Effector memory CD8-positive, alpha-beta T cell (primary cell): ENCODE measurements at regions not wholly inside any gene's neighbourhood (a gene's known extent, or its start where the extent isn't known, plus 50 kb on each side); places are given as distances from the start of the nearest gene placed in this dataset.

Experiments
- ATAC-seq: fragments of 150-1000 bp; cut with Tn5 transposase; replicated peaks from 2 replicates; pipeline ENCODE4 v1.10.0; 2021; ENCODE audit warnings: mild to moderate bottlenecking, moderate library complexity
- DNase-seq, 3 experiments: peaks; one replicate each; pipeline ENCODE4 v3.0.0; 2021
- H3K27ac Mint-ChIP-seq, 2 donors: one replicate each; pipeline ENCODE4 v1.8.0; 2022; ENCODE audit warnings: mild to moderate bottlenecking in 2 of 2, mixed read lengths in 2 of 2, moderate library complexity in 2 of 2
- H3K27me3 Mint-ChIP-seq, 2 donors: one replicate each; pipeline ENCODE4 v1.8.0; 2022; ENCODE audit warnings: mixed read lengths in 2 of 2
- H3K36me3 Mint-ChIP-seq: one replicate; pipeline ENCODE4 v1.8.0; 2022; ENCODE audit warnings: mild to moderate bottlenecking, moderate library complexity, mixed read lengths; ENCODE audit not compliant: insufficient read depth
- H3K4me1 Mint-ChIP-seq, 2 donors: one replicate each; pipeline ENCODE4 v1.8.0; 2022; ENCODE audit warnings: low read depth in 2 of 2, mixed read lengths in 2 of 2
- H3K4me3 Mint-ChIP-seq, 2 donors: one replicate each; pipeline ENCODE4 v1.8.0; 2022; ENCODE audit warnings: mild to moderate bottlenecking in 2 of 2, mixed read lengths in 2 of 2, moderate library complexity in 2 of 2
- H3K9me3 Mint-ChIP-seq, 2 donors: one replicate each; pipeline ENCODE4 v1.8.0; 2022; ENCODE audit warnings: mixed read lengths in 2 of 2

DNA sequence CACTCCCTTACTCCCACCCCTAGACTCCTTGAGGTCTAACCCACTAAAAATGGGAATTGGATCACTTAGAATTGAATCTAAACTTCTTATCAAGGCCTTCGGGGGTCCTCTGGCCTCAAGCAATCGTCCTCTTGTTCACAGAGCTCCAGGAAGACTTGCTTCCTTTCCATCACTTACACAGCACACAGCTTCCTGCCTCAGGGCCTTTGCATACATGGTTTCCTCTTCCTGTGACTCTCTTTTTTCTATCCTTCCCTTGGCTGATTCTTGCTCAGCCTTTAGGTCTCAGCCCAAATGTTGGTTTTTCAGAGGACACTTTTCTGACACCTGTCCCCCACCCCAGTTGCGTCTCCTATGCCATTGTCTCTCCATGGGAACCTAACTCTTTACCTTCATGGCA is 50.0 kb upstream of the ALDH1B1 start:
- DNase-seq = no peak
- Mint-ChIP-seq H3K36me3 (no peaks in the 10 kb centered on the region), H3K4me3 (no peak overlapping the region), H3K27ac (no peak overlapping the region), H3K9me3 (no peaks in the 10 kb centered on the region), H3K4me1 (peaks cover 2 to 11% of the 10 kb centered on the region in 2 donors), H3K27me3 (peaks cover 21 to 25% of the 10 kb centered on the region in 2 donors)
- ATAC-seq = no peak

DNA sequence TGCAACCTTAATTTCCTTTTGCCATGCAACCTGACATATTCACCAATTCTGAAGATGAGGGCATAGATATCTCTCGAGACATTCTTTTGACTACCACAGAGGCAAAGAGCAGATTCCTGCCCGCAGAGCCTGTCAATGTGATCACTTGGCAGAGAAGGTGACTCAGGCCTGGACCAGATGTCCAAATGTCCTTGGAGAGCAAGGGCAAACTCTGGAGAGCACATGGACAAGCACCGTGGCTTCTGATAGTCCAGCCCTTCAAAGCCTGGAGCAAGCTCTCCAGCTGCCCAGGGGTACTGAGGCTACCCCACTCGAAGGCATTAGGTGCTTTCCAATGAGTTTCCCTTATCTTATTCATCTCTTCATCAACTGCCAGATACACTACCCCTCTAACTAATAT is 50.4 kb upstream of the ALDH1B1 start:
- no peaks in the 10 kb centered on the region for H3K9me3 Mint-ChIP-seq
- no peaks in the 10 kb centered on the region for H3K36me3 Mint-ChIP-seq
- peaks cover 2 to 11% of the 10 kb centered on the region in 2 donors for H3K4me1 Mint-ChIP-seq
- H3K4me3 Mint-ChIP-seq = no peak overlapping the region
- no peak overlapping the region for H3K27ac Mint-ChIP-seq
- no peak for DNase-seq
- H3K27me3 Mint-ChIP-seq = peaks cover 20 to 25% of the 10 kb centered on the region in 2 donors
- no peak for ATAC-seq

DNA sequence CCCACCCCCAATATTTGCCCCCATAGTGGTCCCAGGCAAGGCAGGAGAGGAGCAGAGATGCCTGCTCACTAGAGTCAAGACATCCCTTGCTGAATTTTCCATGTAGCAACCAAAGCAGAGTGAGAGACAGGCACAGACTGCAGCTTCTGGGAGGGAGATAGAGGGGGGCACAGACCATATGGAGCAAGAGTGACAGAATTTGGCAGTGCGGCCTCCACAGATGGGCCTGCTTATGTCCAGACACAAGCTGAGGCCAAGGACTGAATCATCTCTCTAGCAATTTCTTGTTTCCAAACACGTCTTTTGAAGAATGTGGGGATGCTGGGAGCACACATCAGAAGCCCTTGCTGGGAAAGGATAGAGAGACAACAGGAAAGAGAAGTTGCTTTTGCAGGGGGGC is 53.0 kb upstream of the ALDH1B1 start:
- Mint-ChIP-seq H3K9me3 (no peaks in the 10 kb centered on the region), H3K4me1 (peaks cover 2 to 11% of the 10 kb centered on the region in 2 donors), H3K4me3 (no peak overlapping the region), H3K27me3 (peaks cover 20 to 23% of the 10 kb centered on the region in 2 donors), H3K36me3 (no peaks in the 10 kb centered on the region), H3K27ac (no peak overlapping the region)
- no peak for ATAC-seq
- DNase-seq = no peak

DNA sequence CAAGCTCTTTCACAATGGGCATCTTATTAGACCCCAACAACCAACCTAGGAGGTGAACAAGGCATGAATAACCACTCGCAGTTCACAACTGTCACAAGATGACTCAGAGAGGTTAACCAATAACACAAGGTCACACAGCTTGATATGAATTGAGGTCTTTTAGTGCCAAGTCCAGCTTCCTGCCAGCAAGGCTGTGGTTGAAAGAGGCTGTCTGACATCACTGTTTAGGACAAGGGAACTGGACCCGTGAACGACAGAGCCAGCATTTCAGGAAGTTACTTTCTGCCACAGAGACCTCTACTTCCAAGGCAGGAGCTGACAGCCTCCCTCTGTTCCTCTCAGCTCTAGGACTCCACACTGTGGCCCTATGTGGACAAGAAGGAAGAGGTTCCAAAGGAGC is 53.4 kb upstream of the ALDH1B1 start:
- H3K4me1 Mint-ChIP-seq = peaks cover 2 to 11% of the 10 kb centered on the region in 2 donors
- peak; percentile 56 for ATAC-seq
- no peak for DNase-seq
- H3K9me3 Mint-ChIP-seq = no peaks in the 10 kb centered on the region
- no peak overlapping the region for H3K4me3 Mint-ChIP-seq
- peaks cover 20 to 23% of the 10 kb centered on the region in 2 donors for H3K27me3 Mint-ChIP-seq
- H3K36me3 Mint-ChIP-seq = no peaks in the 10 kb centered on the region
- peak overlapping the region; percentile 18 to 83 for H3K27ac Mint-ChIP-seq

DNA sequence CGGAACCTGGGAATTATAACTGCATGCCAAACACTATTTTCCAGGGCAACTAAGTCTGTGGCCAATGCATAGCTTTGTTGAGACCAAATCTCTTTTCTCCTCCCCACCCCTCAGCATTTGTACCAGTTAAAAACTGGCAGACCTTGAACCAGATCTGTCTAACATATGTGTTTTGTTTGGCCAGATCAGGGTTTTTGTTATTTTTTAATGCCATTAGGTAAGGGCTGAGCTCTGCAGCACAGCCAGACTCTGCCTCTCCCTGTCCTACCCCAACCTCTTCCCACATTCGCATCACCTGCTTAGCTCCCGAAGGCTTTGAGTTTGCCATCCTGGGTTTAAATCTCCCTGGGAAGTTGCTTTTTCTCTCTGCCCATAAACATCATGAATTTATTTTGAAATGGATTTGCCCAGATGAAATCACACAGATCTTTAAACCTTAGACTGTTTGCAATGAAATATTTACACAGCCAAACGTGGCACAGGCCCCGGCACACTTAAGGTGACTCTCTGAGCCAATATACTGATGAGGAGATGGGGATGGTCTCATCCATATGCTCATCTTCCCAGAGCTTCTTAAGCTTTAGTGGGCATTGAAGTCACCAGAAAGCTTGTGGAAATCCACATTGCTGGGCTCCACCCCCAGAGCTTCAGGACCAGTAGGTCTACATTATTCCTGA is 54.0 kb upstream of the ALDH1B1 start:
- Mint-ChIP-seq H3K36me3 (no peaks in the 10 kb centered on the region), H3K4me1 (peaks cover 2 to 11% of the 10 kb centered on the region in 2 donors), H3K4me3 (no peak overlapping the region), H3K27me3 (peaks cover 20 to 23% of the 10 kb centered on the region in 2 donors), H3K27ac (peak overlapping the region in 1 of 2 donors; percentile 83), H3K9me3 (no peaks in the 10 kb centered on the region)
- no peak for DNase-seq
- ATAC-seq = no peak

DNA sequence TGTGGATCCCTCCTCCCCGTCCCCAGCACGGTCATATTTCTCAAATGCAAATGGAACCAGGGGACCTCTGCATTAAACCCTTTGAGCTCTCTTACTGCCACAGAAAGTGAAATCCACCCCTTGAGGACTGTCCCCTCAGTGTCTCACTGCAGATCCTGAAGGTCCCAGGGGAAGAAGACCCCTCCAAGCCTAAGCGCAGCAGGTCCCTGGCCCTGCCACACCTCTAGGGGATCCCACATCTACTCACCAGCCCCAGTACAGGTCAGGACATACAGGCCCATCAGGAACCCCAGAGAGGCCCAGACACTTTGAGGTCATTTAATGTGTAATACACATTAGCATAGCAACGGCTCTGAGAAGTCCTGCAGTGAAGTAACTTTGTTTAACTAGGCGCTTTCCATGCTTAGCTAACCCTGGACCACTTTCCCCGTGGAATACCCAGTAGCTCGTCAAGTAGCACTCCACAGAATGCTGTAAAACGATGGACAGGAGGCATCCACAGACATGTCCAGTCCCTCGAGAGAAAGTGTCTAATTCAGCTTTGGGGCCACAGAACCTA is 54.7 kb upstream of the ALDH1B1 start:
- H3K27me3 Mint-ChIP-seq = peaks cover 20 to 23% of the 10 kb centered on the region in 2 donors
- H3K4me1 Mint-ChIP-seq = peaks cover 2 to 11% of the 10 kb centered on the region in 2 donors
- H3K36me3 Mint-ChIP-seq = no peaks in the 10 kb centered on the region
- no peaks in the 10 kb centered on the region for H3K9me3 Mint-ChIP-seq
- no peak overlapping the region for H3K27ac Mint-ChIP-seq
- ATAC-seq = no peak
- no peak overlapping the region for H3K4me3 Mint-ChIP-seq
- DNase-seq = no peak

DNA sequence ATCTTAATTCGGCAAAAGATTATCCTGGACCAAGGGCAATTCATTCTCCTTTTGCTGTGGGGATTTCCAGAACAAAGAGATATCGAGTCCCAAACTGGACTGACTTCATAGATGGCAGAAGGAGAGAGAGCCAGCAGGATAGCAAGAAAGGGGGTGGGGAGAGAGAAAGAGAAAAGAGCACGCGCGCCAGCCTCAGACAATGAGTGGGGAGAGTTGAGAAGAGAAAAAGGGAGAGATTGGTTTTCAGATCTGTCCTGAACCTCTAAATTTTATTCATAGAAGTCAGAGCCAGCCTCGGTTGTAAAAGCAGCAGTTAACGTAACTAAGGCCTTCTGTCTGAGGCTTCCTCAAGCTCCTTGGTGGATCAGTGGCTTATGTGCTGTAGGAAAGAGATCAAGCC is 55.3 kb upstream of the ALDH1B1 start:
- ATAC-seq (no peak), DNase-seq (no peak)
- Mint-ChIP-seq H3K27me3 (peaks cover 20 to 23% of the 10 kb centered on the region in 2 donors), H3K9me3 (no peaks in the 10 kb centered on the region), H3K4me1 (peaks cover 2 to 11% of the 10 kb centered on the region in 2 donors), H3K36me3 (no peaks in the 10 kb centered on the region), H3K27ac (no peak overlapping the region), H3K4me3 (no peak overlapping the region)

DNA sequence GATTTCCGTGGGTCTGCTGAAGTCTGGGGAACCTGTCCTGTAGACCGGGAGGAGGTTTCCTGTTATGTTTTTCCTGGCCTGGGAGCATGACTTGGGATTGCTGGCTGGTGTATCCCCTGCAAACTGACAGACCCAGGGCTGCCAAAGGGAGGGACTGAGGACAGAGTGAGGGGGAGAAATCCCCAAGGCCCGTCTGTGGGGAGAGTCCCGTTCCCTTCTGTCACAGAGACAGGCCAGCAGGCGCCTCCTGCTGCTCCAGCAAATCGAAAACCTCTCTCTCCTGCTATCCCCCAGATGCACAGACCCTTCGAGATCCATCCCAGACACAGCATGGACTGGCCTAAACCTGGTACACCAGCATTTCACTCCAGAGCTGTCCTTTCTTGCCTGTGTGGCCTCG is 56.2 kb upstream of the ALDH1B1 start:
- Mint-ChIP-seq H3K4me1 (peaks cover 2 to 11% of the 10 kb centered on the region in 2 donors), H3K27me3 (peaks cover 20 to 23% of the 10 kb centered on the region in 2 donors), H3K36me3 (no peaks in the 10 kb centered on the region), H3K4me3 (no peak overlapping the region), H3K9me3 (no peaks in the 10 kb centered on the region), H3K27ac (no peak overlapping the region)
- DNase-seq (no peak), ATAC-seq (no peak)

DNA sequence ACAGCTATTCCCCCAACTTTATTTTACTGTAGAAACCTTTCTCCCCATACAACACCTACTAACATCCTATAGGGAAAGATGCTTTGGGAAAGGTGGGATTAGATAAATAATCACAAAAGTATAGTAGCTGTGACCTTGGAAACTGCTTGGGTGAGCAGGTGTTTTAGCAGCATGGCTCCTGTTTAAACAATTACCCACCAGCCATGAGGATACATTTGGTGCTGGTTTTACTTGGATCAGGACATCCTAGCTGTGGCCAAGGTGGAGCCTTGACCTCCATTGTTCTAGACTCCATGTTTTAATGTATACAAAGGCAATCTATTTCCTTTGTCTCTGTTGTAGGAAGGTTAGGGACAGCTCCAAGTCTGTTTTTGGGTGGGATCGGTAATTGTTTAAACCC is 56.8 kb upstream of the ALDH1B1 start:
- DNase-seq (no peak), ATAC-seq (no peak)
- H3K4me3 Mint-ChIP-seq = no peak overlapping the region
- peaks cover 20 to 23% of the 10 kb centered on the region in 2 donors for H3K27me3 Mint-ChIP-seq
- no peak overlapping the region for H3K27ac Mint-ChIP-seq
- no peaks in the 10 kb centered on the region for H3K9me3 Mint-ChIP-seq
- H3K36me3 Mint-ChIP-seq = no peaks in the 10 kb centered on the region
- peaks cover 2 to 11% of the 10 kb centered on the region in 2 donors for H3K4me1 Mint-ChIP-seq

DNA sequence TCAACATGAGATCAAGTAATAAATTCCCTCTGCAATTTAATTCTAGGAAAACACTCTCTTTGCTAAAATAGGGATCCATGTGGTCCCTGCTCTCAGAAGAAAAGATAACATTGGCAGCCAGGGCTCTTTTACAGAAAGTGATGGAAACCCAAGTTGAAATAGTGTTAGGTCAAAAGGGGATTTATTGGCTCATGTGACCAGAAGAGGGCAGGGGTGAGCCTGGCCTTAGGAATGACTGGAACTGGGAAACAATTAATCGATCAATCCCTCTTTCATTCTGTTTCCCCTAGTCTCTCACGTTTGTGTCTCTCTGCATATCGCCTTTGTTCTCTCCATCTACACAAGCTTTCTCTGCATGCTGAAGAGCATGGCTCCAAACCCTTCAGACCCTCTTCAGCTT is 58.3 kb upstream of the ALDH1B1 start:
- Mint-ChIP-seq H3K36me3 (no peaks in the 10 kb centered on the region), H3K27ac (no peak overlapping the region), H3K9me3 (no peaks in the 10 kb centered on the region), H3K27me3 (peaks cover 20 to 23% of the 10 kb centered on the region in 2 donors), H3K4me1 (peaks cover 2 to 8% of the 10 kb centered on the region in 2 donors), H3K4me3 (no peak overlapping the region)
- DNase-seq (no peak), ATAC-seq (no peak)

DNA sequence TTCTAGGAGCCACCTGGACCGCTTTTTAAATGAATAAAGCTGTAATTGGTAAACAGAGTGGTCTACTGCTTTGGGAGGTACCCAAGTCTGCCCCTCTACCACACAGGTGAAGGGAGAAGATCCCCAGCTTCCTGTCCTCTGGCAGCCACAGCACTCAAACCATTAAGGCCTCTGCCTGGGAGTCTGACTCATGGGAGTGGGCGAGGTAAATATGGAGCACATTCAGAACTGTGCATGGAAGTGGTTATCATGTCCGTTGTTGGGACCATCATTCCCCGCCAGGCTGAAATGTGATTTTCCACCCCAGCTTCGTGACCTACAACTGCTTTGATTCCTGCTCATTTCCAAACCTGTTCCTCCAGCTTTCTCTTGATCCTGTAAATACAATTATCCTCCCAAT is 59.5 kb upstream of the ALDH1B1 start:
- no peak for DNase-seq
- H3K4me1 Mint-ChIP-seq = no peaks in the 10 kb centered on the region
- peaks cover 18 to 23% of the 10 kb centered on the region in 2 donors for H3K27me3 Mint-ChIP-seq
- H3K36me3 Mint-ChIP-seq = peaks cover 3% of the 10 kb centered on the region
- H3K4me3 Mint-ChIP-seq = no peak overlapping the region
- H3K9me3 Mint-ChIP-seq = no peaks in the 10 kb centered on the region
- no peak for ATAC-seq
- H3K27ac Mint-ChIP-seq = no peak overlapping the region

DNA sequence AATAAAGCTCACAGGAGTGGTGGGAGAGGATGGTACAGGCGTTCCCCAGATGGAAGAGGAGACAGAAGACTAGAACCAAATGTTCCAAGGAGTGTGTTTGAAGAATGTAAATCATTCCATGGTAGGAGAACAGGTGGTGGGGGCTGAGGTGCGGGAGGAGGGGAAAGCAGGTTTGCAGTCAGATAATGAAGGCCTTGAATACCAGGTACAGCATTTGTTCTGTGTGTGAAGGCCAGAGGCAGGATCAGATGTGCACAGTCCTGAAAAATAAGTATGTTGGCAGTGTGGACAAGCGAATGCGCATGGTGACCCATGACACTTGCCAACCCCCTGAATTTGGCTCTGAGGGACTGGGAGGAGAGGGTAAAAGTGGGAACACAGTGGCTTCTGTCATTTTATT is 59.9 kb upstream of the ALDH1B1 start:
- H3K4me3 Mint-ChIP-seq = no peak overlapping the region
- ATAC-seq (no peak), DNase-seq (no peak)
- no peaks in the 10 kb centered on the region for H3K4me1 Mint-ChIP-seq
- H3K9me3 Mint-ChIP-seq = no peaks in the 10 kb centered on the region
- H3K27ac Mint-ChIP-seq = no peak overlapping the region
- H3K27me3 Mint-ChIP-seq = peaks cover 18 to 21% of the 10 kb centered on the region in 2 donors
- H3K36me3 Mint-ChIP-seq = peaks cover 3% of the 10 kb centered on the region

DNA sequence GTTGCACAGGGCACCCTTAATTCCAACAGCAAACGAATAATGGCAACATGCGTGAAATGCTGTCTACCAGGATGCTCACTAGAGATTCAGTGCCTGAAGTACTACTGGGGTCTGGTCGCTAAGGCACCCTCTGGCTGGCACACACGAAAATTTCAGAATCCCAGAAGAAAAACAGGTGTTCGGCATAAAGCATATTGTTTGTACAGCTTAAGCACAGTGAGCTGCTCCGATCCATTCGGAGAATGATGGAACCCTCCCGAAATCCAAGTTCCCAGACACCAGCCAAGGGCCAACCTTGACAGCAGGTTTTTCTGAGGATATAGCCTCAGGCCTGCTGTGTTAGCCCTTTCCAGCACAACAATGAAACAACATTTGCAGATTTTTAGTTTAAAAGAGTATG is 61.4 kb upstream of the ALDH1B1 start:
- no peak overlapping the region for H3K4me3 Mint-ChIP-seq
- no peaks in the 10 kb centered on the region for H3K9me3 Mint-ChIP-seq
- H3K27me3 Mint-ChIP-seq = peaks cover 6 to 21% of the 10 kb centered on the region in 2 donors
- H3K27ac Mint-ChIP-seq = no peak overlapping the region
- H3K4me1 Mint-ChIP-seq = no peaks in the 10 kb centered on the region
- no peak for ATAC-seq
- DNase-seq = no peak
- H3K36me3 Mint-ChIP-seq = peaks cover 3% of the 10 kb centered on the region

DNA sequence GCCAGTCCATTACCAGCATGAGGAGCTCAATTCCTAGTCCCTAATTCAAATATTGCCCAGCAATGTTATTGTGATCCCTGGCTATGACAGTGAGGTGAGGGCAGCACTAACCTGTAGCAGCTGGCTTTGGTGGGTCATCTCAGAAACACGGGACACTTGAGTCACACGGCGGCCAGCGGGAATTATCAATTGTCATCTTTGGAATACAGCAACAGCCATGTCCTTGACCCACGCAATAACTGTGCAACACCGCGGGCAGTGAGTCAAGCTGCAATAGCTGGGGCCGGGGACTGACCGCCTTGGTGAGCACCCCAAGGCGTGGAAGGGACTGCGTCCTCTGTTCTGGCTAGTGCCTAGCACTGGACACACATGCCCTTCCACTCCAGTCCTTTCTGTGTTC is 62.5 kb upstream of the ALDH1B1 start:
- H3K27me3 Mint-ChIP-seq = peaks cover 0 to 17% of the 10 kb centered on the region in 2 donors
- no peaks in the 10 kb centered on the region for H3K4me1 Mint-ChIP-seq
- no peak for DNase-seq
- no peak for ATAC-seq
- H3K4me3 Mint-ChIP-seq = no peak overlapping the region
- H3K27ac Mint-ChIP-seq = no peak overlapping the region
- peaks cover 3% of the 10 kb centered on the region for H3K36me3 Mint-ChIP-seq
- H3K9me3 Mint-ChIP-seq = no peaks in the 10 kb centered on the region
